Iris pigment epithelial cell (primary cell): ENCODE measurements at regions not wholly inside any gene's neighbourhood (a gene's known extent, or its start where the extent isn't known, plus 50 kb on each side); places are given as distances from the start of the nearest gene placed in this dataset.

ENCODE experiments used
- DNase-seq: peaks from one replicate; pipeline ENCODE4 v3.0.0-alpha.2; 2011; ENCODE audit warnings: low read depth

DNA sequence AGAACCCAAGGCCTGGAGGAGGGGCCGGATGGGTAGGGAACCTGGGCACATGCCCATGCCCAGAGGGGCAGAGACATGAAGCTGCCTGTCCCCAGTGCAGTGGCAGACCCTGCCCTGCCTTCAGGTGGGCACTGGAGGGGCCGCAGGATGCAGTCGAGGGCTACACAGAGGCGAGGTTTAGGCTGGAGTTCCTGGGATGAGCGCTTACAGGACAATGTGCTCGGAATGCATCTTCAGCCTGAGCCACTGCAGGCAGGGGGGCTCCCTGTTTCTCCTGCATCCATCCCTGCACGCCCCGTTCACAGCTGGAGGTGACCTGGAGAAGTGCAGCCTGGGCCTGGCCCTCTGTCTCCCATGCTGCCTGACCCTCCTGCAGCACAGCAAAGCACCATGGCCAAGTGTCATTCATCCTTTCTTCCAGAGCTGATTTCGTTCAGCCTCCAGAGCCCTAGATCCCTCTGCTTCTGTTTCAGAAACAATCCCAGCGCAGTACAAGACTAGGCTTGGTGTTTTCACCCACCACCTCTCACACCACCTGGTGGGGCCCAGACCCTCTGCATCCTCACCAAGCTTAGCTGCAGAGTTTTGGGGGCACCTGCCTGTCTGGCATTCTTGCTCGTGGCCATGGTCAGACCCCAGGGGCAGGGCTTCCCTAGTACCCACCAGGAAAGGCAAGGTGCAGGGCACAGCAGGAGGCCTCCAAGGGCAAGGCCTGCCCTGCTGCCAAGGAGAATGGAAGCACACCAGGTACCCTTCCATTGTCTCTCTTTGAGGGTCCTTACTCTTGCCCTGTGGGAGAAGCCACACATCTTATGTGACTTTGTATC, 311.9 kb downstream of the TCERG1L start:
- DNase-seq = no peak

DNA sequence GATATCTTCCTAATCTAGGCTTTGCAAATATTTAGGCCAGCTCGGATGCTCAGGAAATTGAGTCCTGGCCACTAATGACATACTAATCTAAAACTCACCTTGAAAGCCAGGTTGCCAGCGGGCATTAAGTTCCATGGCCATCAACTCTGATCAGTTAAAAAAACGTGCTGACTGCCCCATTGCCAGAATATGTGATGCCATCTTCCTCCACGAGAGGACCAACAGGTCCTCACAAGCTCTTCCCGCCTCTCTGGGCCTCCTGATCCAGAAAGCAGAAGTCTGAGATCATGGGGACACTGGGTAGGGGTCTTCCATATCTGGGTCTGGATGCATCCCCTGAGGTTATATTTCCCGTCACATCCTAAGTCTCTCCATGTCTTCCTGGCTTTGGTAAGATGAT, 311.3 kb downstream of the TCERG1L start:
- no peak for DNase-seq

DNA sequence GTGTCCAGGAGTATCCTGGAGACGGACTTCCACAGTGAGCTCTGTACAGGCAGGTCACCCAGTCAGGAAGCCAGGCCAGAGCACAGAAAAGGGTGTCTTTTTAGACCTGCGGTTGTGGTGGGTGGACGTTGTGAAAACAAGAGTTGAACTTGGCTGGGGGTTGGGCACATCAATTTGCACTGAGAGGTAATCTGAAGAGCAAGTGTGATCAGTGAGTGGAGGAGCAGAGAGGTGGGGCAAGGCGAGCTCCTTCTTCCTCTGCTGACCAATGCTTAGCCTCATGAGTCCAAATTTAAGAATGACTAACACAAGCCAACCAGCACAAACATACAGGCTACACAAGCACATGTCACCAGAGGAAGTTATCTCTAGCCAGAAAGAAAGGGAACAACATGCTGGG, 310.8 kb downstream of the TCERG1L start:
- DNase-seq = no peak

DNA sequence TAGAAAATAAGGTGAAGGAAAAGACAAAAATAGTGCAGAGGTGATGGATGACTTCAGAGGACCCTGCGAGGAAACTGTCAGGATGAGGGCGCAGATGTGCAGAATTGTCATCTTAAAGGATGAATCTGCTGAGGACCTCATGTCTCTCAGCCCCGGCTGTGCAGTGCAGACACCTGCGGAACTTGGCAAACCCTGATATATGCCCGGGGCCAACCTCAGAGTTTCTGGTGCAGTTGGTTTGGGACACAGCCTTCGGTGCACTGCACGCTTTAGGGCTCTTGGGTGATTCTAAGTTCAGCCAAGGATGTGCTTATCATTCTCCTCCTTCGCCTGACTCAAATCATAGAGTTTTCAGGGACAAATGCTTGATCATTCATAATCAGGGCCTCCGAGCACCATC, 310.1 kb downstream of the TCERG1L start:
- no peak for DNase-seq

DNA sequence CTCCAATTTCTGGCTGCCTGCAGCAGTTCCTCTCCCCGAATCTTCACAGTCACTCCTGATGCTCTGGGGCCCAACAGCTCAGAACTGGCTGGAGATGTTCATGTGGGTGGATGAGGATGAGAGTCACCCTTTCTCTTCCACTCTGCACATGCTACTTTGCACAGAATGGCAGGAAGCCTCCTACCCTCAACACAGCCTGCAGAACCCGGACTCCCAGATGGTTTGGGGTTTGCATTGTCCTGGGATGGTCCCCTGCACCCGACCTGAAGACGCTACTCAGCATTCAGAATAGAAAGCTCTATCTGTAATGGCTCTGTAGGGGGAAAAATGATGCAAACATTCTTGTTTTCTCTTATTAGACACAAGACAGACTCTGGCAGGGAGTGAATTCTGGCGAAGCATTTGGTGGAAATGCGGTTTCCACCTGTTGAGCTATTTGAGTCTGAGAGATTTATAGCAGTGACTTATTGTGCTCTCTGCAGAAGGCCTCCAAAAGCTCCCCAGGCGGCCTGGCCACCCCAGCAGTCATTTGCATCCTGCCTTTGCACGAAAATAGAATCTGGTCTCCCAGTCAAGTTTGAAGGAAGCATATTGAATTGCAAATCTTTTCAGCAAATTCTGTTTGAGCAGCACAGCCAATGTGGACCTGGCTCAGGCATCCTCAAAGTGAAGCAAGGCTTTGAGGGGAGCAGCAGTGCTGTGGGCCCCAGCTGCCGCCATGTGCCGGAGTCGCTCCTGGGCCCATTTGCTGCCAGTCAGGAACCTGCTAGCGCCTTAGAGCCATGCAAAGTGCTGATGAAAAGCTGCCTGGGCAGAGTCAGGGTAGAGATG, 309.3 kb downstream of the TCERG1L start:
- DNase-seq = no peak

DNA sequence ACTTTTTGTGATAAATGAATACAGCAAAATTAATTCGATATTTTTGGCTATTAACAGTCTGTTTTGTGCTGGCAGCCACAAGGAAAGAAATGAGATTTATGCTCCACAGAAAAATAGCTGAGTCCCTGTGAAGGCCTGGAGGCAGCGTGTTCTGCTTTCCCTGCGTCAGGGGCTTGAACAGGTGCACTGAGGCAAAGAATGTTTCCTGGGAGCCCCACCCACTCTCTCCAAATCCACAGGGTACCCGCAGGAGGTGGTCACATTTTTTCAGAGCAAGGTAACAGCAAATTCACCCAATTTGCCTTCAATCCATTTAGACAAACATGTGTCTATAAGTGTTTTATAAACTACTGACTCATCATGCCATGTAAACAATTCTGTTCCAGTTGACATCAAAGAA, 308.1 kb downstream of the TCERG1L start:
- DNase-seq = no peak

DNA sequence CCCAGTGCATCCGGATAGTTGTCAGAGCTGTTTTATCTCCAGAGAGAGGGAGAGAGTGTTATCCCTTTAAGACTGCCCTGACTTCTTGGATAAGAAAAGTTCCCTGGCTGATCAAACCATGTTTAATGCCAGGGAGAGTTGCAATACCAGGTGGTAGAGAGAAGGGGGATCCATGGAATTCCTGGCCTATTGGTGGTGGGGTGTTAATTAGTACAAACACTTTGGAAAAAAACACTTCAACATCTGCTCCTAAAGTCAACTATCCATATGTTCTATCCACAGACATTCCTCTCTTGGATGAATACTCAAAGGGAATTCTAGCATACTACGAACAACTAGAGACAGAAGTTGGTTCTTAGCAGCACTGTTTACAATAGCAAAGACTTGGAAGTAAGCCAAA, 307.2 kb downstream of the TCERG1L start:
- no peak for DNase-seq

DNA sequence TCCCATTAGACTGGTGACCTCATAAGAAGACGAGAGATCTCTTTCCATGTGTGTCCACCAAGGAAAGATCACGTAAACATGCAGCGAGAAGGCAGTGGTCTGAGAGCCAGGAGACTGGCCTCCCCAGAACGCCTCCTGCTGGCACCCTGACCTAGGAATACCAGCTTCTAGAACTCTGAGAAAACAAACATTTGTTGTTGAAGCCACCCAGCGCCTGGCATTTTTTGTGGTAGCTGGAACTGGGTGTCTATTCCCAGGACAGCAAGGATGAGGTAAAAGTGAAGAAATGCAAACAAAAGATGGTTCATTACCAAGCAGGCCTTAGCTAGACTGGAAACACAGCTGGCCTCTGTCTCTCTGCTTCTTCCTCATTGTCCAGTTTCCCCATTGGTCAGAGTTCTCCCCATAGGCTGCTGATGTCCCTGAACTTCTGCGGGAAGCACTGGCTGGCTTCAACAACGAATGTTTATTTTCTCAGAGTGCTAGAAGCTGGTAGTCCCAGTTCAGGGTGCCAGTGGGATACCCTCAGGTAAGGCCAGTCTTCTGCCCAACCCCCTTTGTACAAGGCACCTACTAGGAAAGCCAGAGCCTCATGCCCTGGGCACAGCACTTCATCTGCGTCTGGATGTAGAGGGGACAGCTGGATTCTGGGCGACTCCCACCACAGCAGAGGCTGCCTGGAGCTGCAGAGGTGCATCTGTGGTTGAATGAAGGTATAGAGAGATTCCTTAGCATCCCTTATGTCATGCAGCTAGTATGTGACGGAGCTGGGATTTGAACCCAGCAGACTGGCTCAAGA, 304.9 kb downstream of the TCERG1L start:
- no peak for DNase-seq

DNA sequence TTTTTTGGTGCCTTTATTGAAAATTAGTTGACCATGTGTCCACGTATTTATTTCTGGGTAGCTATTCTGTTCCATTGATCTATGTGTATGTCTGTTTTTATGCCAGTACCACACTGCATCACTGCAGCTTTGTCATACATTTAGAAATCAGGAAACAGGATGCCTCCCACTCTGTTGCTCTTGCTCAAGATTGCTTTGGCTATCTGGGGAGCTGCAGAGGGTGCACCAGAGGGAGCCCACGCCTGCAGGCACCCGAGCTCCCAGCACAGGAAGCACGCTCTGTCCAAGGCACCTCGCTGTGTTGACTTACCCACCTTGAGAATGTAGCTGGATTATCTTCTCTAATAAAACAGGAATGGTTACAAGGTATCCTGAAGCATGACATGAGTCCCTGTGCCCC, 301.7 kb downstream of the TCERG1L start:
- no peak for DNase-seq

DNA sequence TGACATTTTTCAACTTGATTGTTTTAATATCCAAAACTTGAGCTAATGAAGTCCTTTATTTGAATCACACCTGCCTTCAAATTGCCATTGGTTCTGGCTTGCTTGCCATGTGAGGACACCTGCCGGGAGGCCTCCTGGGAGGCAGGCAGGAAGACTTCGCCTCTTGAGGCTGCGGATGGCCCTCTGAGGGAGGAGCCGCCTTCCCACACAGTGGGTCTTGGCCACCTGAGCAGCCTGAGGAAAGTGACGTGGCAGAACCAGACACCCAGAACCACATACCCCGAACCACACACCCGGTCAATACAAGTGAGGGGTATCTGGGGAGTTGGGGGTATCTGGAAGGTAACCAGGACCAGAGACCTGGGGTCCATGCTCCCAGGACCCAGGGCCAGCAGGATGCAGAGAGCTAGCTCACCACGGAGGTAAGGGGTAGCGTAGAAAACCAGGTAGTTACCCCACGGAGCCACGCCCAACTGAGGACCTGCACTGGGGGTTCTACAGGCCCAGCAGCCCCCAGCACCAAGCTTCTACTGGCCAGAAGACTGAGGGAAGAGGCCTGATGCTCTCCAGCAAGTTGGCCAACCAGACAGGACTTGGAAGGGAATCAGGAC, 300.5 kb downstream of the TCERG1L start:
- DNase-seq = no peak

DNA sequence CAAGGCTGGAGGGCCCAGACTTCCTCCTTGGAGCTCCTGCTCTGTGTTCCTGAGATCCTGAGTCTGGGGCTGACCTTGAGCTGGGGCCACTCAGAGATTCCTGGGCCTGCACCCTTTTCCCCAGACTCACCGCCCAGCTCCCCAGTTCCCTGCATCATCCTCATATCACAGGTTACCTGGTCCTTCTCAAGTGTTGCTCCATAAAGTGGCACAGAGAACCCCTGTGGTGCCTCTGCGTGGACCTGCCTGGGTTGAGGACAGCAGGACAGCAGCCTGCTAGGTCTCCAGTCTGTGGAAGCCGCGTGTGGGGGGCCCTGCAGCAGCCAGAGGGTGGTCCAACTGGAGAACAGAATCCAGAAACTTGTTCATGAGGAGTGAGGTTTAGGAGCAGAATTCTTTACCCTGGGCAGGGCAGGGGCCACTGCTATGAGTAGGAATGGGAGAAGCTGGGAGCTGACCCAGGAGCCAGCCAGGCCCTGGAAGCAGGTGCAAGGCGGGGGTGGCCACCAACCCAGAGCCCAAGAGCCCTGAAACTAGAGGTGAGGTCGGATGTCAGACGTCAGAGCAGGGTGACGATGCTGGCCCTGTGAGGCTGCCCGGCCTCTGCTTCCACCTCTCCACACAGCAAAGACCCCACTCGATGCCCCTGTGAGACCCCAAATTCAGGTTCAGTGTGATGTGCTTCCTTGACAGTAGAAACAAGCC, 299.4 kb downstream of the TCERG1L start:
- no peak for DNase-seq

DNA sequence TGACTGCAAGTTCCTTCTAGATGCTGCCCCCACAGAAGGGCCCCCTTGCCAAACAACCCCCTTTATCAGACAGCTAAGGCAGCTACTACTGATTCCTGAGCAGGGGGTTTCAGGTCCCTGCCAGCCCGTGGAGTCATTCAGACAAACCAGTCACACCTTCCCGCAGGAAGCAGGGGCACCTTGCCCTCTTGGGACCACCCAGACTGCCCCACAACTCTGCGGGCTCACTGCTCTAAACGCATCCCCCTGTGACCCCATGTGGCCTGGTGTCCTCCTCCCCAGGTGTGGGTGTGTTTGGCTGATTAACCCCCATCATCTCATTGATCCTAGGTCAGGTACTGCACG, 298.9 kb downstream of the TCERG1L start:
- no peak for DNase-seq

DNA sequence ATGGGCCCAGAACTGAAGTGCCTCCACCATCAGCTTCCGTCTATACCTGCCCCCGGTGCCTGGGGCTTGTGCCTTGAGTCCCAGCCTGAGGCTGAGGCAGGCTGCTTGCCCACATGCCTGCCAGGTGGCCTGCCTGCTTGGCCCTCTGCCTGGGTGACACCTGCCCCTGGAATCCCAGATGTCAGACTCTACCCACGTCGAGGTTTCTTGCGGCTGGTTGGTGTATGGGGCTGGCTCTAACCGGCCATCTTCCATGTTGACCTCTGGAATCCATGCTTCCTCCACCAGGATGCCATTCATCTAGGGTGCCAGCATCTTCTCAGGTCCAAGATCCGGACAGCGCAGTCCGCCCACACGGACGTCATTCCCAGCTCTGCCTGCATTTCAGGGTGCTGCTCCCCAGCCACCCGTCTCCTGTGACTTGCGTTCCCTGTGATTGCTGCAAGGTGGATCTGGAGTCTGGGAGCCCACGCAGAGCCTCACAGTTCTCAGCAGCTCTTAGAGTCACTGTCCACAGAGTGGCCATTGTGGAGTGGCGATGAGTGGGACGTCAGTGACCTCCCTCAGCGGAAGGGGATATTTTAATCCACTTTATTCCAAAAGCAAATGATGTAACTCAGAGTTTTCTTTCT, 298.1 kb downstream of the TCERG1L start:
- DNase-seq = no peak

DNA sequence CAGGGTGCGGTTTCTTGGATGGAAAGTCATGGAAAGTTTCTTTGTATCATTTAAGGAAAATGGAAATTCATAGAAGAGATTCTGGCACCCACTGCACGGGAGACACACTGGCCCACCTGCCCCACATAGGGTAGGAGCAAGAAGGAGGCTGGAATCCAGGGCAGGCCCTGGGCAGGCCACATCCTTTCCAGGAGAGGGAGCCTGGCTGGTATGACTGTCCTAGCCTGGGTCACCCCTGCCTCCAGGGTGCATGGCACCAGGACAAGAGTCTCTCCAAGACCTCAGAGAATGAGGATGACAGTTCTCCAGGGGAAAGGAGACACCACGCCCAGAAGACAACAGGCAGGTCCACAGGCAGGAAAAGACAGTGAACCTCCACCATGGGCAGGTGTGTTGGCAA, 297.2 kb downstream of the TCERG1L start:
- DNase-seq = no peak

DNA sequence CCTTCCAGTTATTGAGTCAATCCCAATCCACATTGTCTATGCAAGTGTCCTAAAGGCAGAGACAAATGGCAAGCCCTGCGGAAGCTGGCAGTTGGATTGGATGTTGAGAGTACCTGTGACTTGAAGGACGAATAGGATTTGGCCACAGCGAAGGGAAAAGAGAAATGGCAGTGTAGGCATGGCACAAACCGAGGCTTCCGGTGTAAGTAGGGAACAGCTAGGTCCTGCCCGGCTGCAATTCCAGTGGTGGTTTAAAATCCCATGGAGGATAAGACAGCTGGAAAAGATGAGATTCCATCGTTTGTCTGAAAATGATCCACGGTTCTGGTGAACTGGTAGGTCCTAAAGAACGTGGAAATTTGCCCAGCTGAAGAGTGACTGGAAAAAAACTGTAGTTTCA, 296.2 kb downstream of the TCERG1L start:
- no peak for DNase-seq

DNA sequence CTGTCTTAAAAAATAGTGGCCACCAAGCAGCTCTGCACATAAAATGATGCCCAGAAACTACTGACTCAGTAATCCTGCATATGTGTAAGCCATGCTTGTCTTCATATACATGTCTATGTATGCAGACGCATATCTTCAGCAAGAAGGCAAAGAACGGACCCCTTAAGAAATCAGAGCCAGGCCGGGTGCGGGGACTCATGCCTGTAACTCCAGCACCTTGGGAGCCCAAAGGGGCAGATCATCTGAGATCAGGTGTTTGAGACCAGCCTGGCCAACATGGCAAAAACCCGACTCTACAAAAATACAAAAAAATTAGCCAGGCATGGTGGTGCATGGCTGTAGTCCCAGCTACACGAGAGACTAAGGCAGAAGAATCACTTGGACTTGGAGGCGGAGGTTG, 295.0 kb downstream of the TCERG1L start:
- DNase-seq = no peak

DNA sequence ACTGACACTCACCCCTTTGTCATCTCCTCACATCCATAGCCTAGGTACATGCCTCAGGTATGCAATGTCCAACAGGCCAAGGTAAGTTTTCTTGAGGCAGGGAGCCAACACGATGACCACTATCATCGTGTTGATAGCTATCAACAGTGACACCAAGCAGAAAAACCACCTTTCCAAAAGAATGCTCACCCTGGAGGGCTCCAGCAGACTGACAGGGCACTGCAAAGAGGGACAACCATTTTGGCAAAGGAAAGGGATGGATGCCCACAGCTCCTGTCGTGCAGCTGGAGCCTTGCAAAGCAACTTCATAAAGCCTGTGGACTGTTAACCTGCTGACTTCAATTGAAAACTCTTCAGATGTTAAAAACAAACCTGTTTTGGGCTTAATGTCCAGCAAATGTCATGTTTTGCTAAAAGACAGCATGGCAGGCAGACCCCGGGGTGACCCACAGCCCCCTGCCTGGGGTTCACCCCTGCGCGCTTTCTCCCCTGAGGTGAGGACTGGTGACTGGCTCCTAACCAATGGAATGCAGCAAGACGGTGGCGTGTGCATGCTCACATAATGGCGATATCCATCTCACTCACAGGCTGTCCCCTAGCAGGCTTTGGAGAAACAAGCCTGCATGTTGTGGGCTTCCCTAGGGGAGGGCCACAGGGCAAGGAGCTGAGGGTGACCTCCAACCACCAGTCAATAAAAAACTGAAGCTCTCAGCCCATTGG, 293.8 kb downstream of the TCERG1L start:
- no peak for DNase-seq

DNA sequence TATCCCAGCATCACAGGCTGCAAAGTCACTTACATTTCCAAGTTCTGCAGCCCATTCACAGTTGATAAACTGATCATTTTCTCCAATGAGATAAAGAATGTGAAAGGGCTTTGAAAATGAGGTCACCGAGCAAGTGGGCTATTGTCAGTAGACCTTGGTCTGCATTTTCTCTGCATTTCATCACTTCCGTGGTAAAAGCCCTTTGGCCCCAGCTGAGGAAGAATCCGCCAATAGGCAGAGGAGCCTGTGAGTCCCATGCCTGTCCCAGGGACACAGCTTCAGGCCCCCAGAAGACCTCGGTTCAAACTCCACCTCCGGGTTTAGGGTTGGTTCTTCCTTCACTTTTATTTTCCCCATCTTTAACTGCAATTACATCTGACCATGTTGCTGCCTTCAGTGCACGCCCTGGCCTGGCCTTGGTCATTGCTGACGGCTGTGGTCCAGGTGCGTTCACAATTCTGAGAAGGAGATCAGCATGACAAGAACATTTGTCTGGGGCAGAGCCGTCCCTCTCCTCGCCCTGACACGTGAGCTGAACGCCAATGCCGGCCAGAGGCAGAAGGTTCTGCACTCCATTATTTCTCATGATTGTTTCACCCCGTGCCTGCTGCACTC, 292.5 kb downstream of the TCERG1L start:
- no peak for DNase-seq

DNA sequence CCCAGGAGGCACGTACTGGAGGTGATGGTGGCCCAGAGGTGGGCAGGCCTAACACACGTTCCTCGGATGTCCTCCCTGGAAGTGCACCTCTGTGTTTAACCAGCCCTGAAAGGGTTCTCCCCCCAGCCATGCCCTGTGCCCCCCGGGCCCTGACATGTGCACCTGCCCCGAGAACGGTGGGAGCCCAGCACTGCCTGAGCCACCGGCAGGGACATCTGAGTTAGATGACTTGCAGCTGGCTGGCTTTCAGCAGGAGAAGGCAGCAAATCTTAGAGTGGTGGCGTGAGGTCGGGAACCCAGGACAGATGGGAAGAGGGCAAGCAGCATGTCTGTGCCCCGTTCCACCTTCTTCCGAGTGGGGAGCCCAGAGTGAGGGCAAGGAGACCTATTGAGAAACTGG, 291.8 kb downstream of the TCERG1L start:
- DNase-seq = no peak

DNA sequence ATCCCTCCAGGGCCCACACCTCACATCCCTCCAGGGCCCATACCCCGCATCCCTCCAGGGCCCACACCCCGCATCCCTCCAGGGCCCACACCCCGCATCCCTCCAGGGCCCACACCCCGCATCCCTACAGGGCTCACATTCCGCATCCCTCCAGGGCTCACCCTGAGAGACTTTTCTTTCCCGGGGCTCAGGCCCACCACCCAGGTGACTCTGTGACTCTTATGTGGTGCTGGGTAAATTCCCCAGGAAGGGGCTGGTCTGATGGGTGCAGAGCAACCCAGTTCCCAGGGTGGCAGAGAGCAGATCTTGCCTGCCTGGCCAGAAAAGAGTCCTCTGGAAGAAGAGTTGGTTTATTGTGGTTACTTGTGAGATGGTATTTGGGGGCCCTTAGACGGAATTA, 290.7 kb downstream of the TCERG1L start:
- no peak for DNase-seq
